Stomach smooth muscle (tissue), 2 donors: ENCODE measurements at regions not wholly inside any gene's neighbourhood (a gene's known extent, or its start where the extent isn't known, plus 50 kb on each side); places are given as distances from the start of the nearest gene placed in this dataset.
"Not testable (repeated sequence)": the region's sequence is repeated elsewhere in the genome, so short reads cannot be mapped to it uniquely, and the experiment has no call there.

Source experiments
- H3K27ac ChIP-seq: one replicate; pipeline ENCODE4 v1.7.0; 2013; ENCODE audit warnings: mild to moderate bottlenecking, low read length, inconsistent platforms
- H3K27me3 ChIP-seq, 2 donors: one replicate each; pipeline ENCODE4 v1.7.0; 2013; ENCODE audit warnings: low read length in 2 of 2; ENCODE audit not compliant: insufficient read depth in 2 of 2, control insufficient read depth in 1 of 2
- H3K36me3 ChIP-seq, 2 donors: one replicate each; pipeline ENCODE4 v1.7.0; 2013; ENCODE audit warnings: low read length in 2 of 2; ENCODE audit not compliant: control insufficient read depth in 2 of 2, insufficient read depth in 2 of 2
- H3K4me1 ChIP-seq: one replicate; pipeline ENCODE4 v1.7.0; 2013; ENCODE audit warnings: low read length; ENCODE audit not compliant: control insufficient read depth, insufficient read depth
- H3K4me3 ChIP-seq, 2 donors: one replicate each; pipeline ENCODE4 v1.7.0; 2013; ENCODE audit warnings: low read length in 2 of 2
- H3K9ac ChIP-seq, 2 donors: one replicate each; pipeline ENCODE4 v1.7.0; 2013; ENCODE audit warnings: low read length in 2 of 2, mild to moderate bottlenecking in 1 of 2
- H3K9me3 ChIP-seq, 2 donors: one replicate each; pipeline ENCODE4 v1.7.0; 2013; ENCODE audit warnings: low read length in 2 of 2; ENCODE audit not compliant: control insufficient read depth in 2 of 2
- donor health status: healthy.
- donor health status: Pancreatic carcinoma.

- Histone ChIP-seq H3K9me3 (no peaks in the 10 kb centered on the region), H3K4me1 (no peaks in the 10 kb centered on the region), H3K4me3 (no peak overlapping the region), H3K27ac (no peak overlapping the region), H3K9ac (no peak overlapping the region), H3K27me3 (no peaks in the 10 kb centered on the region), H3K36me3 (no peaks in the 10 kb centered on the region)
Observed at GRCh38 chr2:76154981-76155380, 444.3 kb upstream of the GCFC2 start.

- H3K4me1 ChIP-seq = no peaks in the 10 kb centered on the region
- H3K4me3 ChIP-seq = no peak overlapping the region
- no peak overlapping the region for H3K9ac ChIP-seq
- no peaks in the 10 kb centered on the region for H3K27me3 ChIP-seq
- H3K9me3 ChIP-seq = no peaks in the 10 kb centered on the region
- H3K27ac ChIP-seq = no peak overlapping the region
- no peaks in the 10 kb centered on the region for H3K36me3 ChIP-seq
Observed at GRCh38 chr2:76149846-76150245, 439.1 kb upstream of the GCFC2 start.

- not testable (repeated sequence) for H3K9ac ChIP-seq, H3K4me1 ChIP-seq, H3K27ac ChIP-seq, H3K9me3 ChIP-seq, H3K36me3 ChIP-seq, H3K27me3 ChIP-seq, H3K4me3 ChIP-seq
Observed at GRCh38 chr2:76139303-76139702, 428.6 kb upstream of the GCFC2 start.

- Histone ChIP-seq H3K27me3 (no peaks in the 10 kb centered on the region), H3K36me3 (no peaks in the 10 kb centered on the region), H3K9ac (no peak overlapping the region), H3K4me3 (no peak overlapping the region), H3K27ac (no peak overlapping the region), H3K9me3 (peaks cover 0 to 1% of the 10 kb centered on the region in 2 donors), H3K4me1 (no peaks in the 10 kb centered on the region)
Observed at GRCh38 chr2:76128622-76129021, 417.9 kb upstream of the GCFC2 start.

- no peaks in the 10 kb centered on the region for H3K4me1 ChIP-seq
- no peaks in the 10 kb centered on the region for H3K27me3 ChIP-seq
- H3K4me3 ChIP-seq = no peak overlapping the region
- no peaks in the 10 kb centered on the region for H3K36me3 ChIP-seq
- H3K27ac ChIP-seq = no peak overlapping the region
- H3K9me3 ChIP-seq = no peaks in the 10 kb centered on the region
- no peak overlapping the region for H3K9ac ChIP-seq
Observed at GRCh38 chr2:76120176-76120575, 409.5 kb upstream of the GCFC2 start.

GRCh38 chr2:76089683-76090082, 379.0 kb upstream of the GCFC2 start:
- Histone ChIP-seq H3K9ac (no peak overlapping the region), H3K27ac (no peak overlapping the region), H3K9me3 (no peaks in the 10 kb centered on the region)

GRCh38 chr2:76083248-76083647, 372.5 kb upstream of the GCFC2 start:
- Histone ChIP-seq H3K9ac (no peak overlapping the region), H3K4me3 (no peak overlapping the region), H3K27me3 (no peaks in the 10 kb centered on the region)

More at GRCh38 chr2:76089683-76090082, 379.0 kb upstream of the GCFC2 start:
- Histone ChIP-seq H3K4me1 (no peaks in the 10 kb centered on the region), H3K36me3 (no peaks in the 10 kb centered on the region), H3K27me3 (no peaks in the 10 kb centered on the region), H3K4me3 (no peak overlapping the region)

GRCh38 chr2:76082509-76082908, 371.8 kb upstream of the GCFC2 start:
- no peaks in the 10 kb centered on the region for H3K27me3 ChIP-seq
- H3K27ac ChIP-seq = no peak overlapping the region
- no peak overlapping the region for H3K4me3 ChIP-seq
- H3K4me1 ChIP-seq = no peaks in the 10 kb centered on the region
- no peaks in the 10 kb centered on the region for H3K36me3 ChIP-seq
- no peaks in the 10 kb centered on the region for H3K9me3 ChIP-seq
- no peak overlapping the region for H3K9ac ChIP-seq

More at GRCh38 chr2:76083248-76083647, 372.5 kb upstream of the GCFC2 start:
- Histone ChIP-seq H3K9me3 (no peaks in the 10 kb centered on the region), H3K27ac (no peak overlapping the region), H3K4me1 (no peaks in the 10 kb centered on the region), H3K36me3 (no peaks in the 10 kb centered on the region)

GRCh38 chr2:76080154-76080553, 369.4 kb upstream of the GCFC2 start:
- Histone ChIP-seq H3K4me1 (no peaks in the 10 kb centered on the region), H3K36me3 (no peaks in the 10 kb centered on the region), H3K9ac (no peak overlapping the region), H3K27ac (no peak overlapping the region), H3K27me3 (no peaks in the 10 kb centered on the region), H3K9me3 (no peaks in the 10 kb centered on the region), H3K4me3 (no peak overlapping the region)

- Histone ChIP-seq H3K4me1 (no peaks in the 10 kb centered on the region), H3K4me3 (no peak overlapping the region), H3K27me3 (no peaks in the 10 kb centered on the region), H3K9ac (no peak overlapping the region), H3K9me3 (no peaks in the 10 kb centered on the region), H3K36me3 (no peaks in the 10 kb centered on the region), H3K27ac (no peak overlapping the region)
Observed at GRCh38 chr2:76075126-76075525, 364.4 kb upstream of the GCFC2 start.

GRCh38 chr2:76073992-76074604, 363.4 kb upstream of the GCFC2 start:
- H3K4me1 ChIP-seq = no peaks in the 10 kb centered on the region
- no peak overlapping the region for H3K4me3 ChIP-seq
- no peaks in the 10 kb centered on the region for H3K36me3 ChIP-seq
- no peak overlapping the region for H3K27ac ChIP-seq
- no peaks in the 10 kb centered on the region for H3K9me3 ChIP-seq
- no peaks in the 10 kb centered on the region for H3K27me3 ChIP-seq
- no peak overlapping the region for H3K9ac ChIP-seq
